ENCODE measurements at regions not wholly inside any gene's neighbourhood (a gene's known extent, or its start where the extent isn't known, plus 50 kb on each side); places are given as distances from the start of the nearest gene placed in this dataset.

DNA sequence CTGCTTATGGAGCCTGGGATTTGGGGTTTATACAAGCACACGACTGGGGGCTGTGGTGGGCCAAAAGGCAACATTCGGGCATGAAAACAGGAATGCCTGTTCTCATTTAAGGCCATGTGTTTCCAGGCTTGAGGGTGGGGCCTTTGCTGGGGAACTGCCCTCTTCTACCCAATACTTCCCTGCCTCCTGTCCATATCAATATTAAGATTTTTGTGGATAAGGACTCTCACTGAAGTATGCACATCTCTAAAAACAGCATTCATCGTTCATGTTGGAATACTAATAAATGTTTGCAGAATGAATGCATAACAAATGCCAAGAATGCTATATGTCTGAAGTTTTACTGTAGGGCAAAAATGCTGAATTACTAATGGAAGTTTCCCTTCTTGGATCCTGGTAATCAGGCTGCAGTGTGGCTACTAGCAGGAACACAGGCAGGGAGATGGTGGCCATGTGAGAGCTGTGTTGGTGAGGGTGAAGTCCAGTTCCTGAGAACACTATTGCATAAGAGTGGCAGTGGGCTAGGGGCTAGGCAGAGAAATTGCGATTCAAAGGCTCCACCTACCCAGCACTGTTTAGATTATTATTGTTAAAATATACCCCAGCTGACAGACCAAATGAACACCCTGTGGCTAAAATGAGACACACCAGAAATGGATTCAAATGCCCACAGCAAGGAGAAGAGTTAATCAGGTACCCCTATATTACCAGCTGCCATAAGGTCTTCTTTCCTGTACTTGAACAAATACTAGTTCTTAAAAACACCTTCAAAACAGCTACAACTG, 644.3 kb downstream of the EPM2A start:
- TF ChIP-seq EZH2phosphoT487 (IDR thresholded peaks at IDR 0.05; ENCODE audit: borderline replicate concordance, low read length), result no peak
- TF ChIP-seq, protein P1, sequence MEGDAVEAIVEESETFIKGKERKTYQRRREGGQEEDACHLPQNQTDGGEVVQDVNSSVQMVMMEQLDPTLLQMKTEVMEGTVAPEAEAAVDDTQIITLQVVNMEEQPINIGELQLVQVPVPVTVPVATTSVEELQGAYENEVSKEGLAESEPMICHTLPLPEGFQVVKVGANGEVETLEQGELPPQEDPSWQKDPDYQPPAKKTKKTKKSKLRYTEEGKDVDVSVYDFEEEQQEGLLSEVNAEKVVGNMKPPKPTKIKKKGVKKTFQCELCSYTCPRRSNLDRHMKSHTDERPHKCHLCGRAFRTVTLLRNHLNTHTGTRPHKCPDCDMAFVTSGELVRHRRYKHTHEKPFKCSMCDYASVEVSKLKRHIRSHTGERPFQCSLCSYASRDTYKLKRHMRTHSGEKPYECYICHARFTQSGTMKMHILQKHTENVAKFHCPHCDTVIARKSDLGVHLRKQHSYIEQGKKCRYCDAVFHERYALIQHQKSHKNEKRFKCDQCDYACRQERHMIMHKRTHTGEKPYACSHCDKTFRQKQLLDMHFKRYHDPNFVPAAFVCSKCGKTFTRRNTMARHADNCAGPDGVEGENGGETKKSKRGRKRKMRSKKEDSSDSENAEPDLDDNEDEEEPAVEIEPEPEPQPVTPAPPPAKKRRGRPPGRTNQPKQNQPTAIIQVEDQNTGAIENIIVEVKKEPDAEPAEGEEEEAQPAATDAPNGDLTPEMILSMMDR (IDR thresholded peaks at IDR 0.05; ENCODE audit: low read depth, low read length, poor library complexity, severe bottlenecking), result no peak
